ENCODE measurements at regions not wholly inside any gene's neighbourhood (a gene's known extent, or its start where the extent isn't known, plus 50 kb on each side); places are given as distances from the start of the nearest gene placed in this dataset.

- no peak for TF ChIP-seq REST (IDR thresholded peaks at IDR 0.05)
- no peak for TF ChIP-seq RAD21 (IDR thresholded peaks at IDR 0.05)
- no peak for TF ChIP-seq FOXA2 (IDR thresholded peaks at IDR 0.05)
- TF ChIP-seq SP1 (IDR thresholded peaks at IDR 0.05), result no peak
- no peak for TF ChIP-seq HNF4A (conservative IDR thresholded peaks at IDR 0.05)
- no peak for TF ChIP-seq RXRA (IDR thresholded peaks at IDR 0.05)
- no peak for TF ChIP-seq JUND (IDR thresholded peaks at IDR 0.05)
- no peak for TF ChIP-seq YY1 (IDR thresholded peaks at IDR 0.05)
- TF ChIP-seq HNF4G (IDR thresholded peaks at IDR 0.05), result no peak
Measured at GRCh38 chr18:60593249-60593648, 220.7 kb upstream of the MC4R start (continued).

- no peak overlapping the region for H3K4me3 ChIP-seq (ENCODE audit: low read depth in 1 of 3, low read length in 3 of 3)
- no peak for DNase-seq (ENCODE audit: low spot score)
- H3K36me3 ChIP-seq (ENCODE audit: control insufficient read depth in 4 of 4, insufficient read depth in 3 of 4, low read depth in 1 of 4, low read length in 3 of 4), result no peaks in the 10 kb centered on the region
- TF ChIP-seq TAF1 (conservative IDR thresholded peaks at IDR 0.05) (no peak), JUND (IDR thresholded peaks at IDR 0.05) (no peak), RXRA (IDR thresholded peaks at IDR 0.05) (no peak), FOXA1 (IDR thresholded peaks at IDR 0.05) (no peak), SP1 (IDR thresholded peaks at IDR 0.05) (no peak), FOXA2 (IDR thresholded peaks at IDR 0.05) (no peak), EGR1 (IDR thresholded peaks at IDR 0.05; ENCODE audit: low read depth in 2 of 2) (no peak), NR2F2 (IDR thresholded peaks at IDR 0.05) (no peak)
- 56% methylated on average over 3 of the region's 3 CpGs for WGBS
- H3K9me3 ChIP-seq (ENCODE audit: control insufficient read depth in 4 of 4, low read length in 3 of 4), result no peaks in the 10 kb centered on the region
- H3K9ac ChIP-seq (ENCODE audit: low read depth in 1 of 2, low read length in 2 of 2), result no peak overlapping the region
- no peak overlapping the region for H3K27ac ChIP-seq (ENCODE audit: low read depth in 1 of 2, low read length in 2 of 2)
- H3K4me1 ChIP-seq (ENCODE audit: control insufficient read depth in 4 of 4, insufficient read depth in 4 of 4, low read length in 3 of 4), result no peaks in the 10 kb centered on the region
- no peaks in the 10 kb centered on the region for H3K27me3 ChIP-seq (ENCODE audit: control insufficient read depth in 4 of 4, insufficient read depth in 4 of 4, low read length in 3 of 4)
Measured at GRCh38 chr18:60596928-60597327, 224.4 kb upstream of the MC4R start.

- TF ChIP-seq TAF1 (conservative IDR thresholded peaks at IDR 0.05) (no peak), JUND (IDR thresholded peaks at IDR 0.05) (no peak), FOXA2 (IDR thresholded peaks at IDR 0.05) (no peak), ATF3 (IDR thresholded peaks at IDR 0.05) (no peak)
- 51% methylated on average over 1 of the region's 1 CpG for WGBS
- no peak overlapping the region for H3K9ac ChIP-seq (ENCODE audit: low read depth in 1 of 2, low read length in 2 of 2)
- H3K9me3 ChIP-seq (ENCODE audit: control insufficient read depth in 4 of 4, low read length in 3 of 4), result no peaks in the 10 kb centered on the region
- H3K4me1 ChIP-seq (ENCODE audit: control insufficient read depth in 4 of 4, insufficient read depth in 4 of 4, low read length in 3 of 4), result no peaks in the 10 kb centered on the region
- DNase-seq (ENCODE audit: low spot score), result no peak
- H3K27ac ChIP-seq (ENCODE audit: low read depth in 1 of 2, low read length in 2 of 2), result no peak overlapping the region
- H3K4me3 ChIP-seq (ENCODE audit: low read depth in 1 of 3, low read length in 3 of 3), result no peak overlapping the region
- H3K27me3 ChIP-seq (ENCODE audit: control insufficient read depth in 4 of 4, insufficient read depth in 4 of 4, low read length in 3 of 4), result no peaks in the 10 kb centered on the region
- H3K36me3 ChIP-seq (ENCODE audit: control insufficient read depth in 4 of 4, insufficient read depth in 3 of 4, low read depth in 1 of 4, low read length in 3 of 4), result no peaks in the 10 kb centered on the region
Measured at GRCh38 chr18:60599267-60599666, 226.7 kb upstream of the MC4R start.

GRCh38 chr18:60599995-60600394 lies 227.4 kb upstream of the MC4R start:
- 68% methylated on average over 2 of the region's 2 CpGs for WGBS
- no peak overlapping the region for H3K9ac ChIP-seq (ENCODE audit: low read depth in 1 of 2, low read length in 2 of 2)
- no peaks in the 10 kb centered on the region for H3K27me3 ChIP-seq (ENCODE audit: control insufficient read depth in 4 of 4, insufficient read depth in 4 of 4, low read length in 3 of 4)
- no peak for TF ChIP-seq MAX (IDR thresholded peaks at IDR 0.05)
- no peak for TF ChIP-seq GABPA (IDR thresholded peaks at IDR 0.05 in 1 of 2, conservative IDR thresholded peaks at IDR 0.05 in 1 of 2)
- TF ChIP-seq YY1 (IDR thresholded peaks at IDR 0.05), result no peak
- no peak for TF ChIP-seq FOXA1 (IDR thresholded peaks at IDR 0.05)
- TF ChIP-seq JUND (IDR thresholded peaks at IDR 0.05), result no peak
- no peak for TF ChIP-seq SP1 (IDR thresholded peaks at IDR 0.05)
- no peak for TF ChIP-seq FOXA2 (IDR thresholded peaks at IDR 0.05)
- TF ChIP-seq TAF1 (conservative IDR thresholded peaks at IDR 0.05), result no peak
- TF ChIP-seq HNF4G (IDR thresholded peaks at IDR 0.05), result no peak
- TF ChIP-seq REST (IDR thresholded peaks at IDR 0.05), result no peak
- TF ChIP-seq RAD21 (IDR thresholded peaks at IDR 0.05), result no peak
- TF ChIP-seq ZBTB33 (IDR thresholded peaks at IDR 0.05), result no peak
- no peaks in the 10 kb centered on the region for H3K36me3 ChIP-seq (ENCODE audit: control insufficient read depth in 4 of 4, insufficient read depth in 3 of 4, low read depth in 1 of 4, low read length in 3 of 4)
- no peaks in the 10 kb centered on the region for H3K9me3 ChIP-seq (ENCODE audit: control insufficient read depth in 4 of 4, low read length in 3 of 4)
- no peaks in the 10 kb centered on the region for H3K4me1 ChIP-seq (ENCODE audit: control insufficient read depth in 4 of 4, insufficient read depth in 4 of 4, low read length in 3 of 4)
- no peak overlapping the region for H3K27ac ChIP-seq (ENCODE audit: low read depth in 1 of 2, low read length in 2 of 2)
- no peak overlapping the region for H3K4me3 ChIP-seq (ENCODE audit: low read depth in 1 of 3, low read length in 3 of 3)
- DNase-seq (ENCODE audit: low spot score), result no peak
